Fibroblast of upper back skin (primary cell): ENCODE measurements at regions not wholly inside any gene's neighbourhood (a gene's known extent, or its start where the extent isn't known, plus 50 kb on each side); places are given as distances from the start of the nearest gene placed in this dataset.

Experiments used
- DNase-seq: peaks from one replicate; pipeline ENCODE4 v3.0.0-alpha.2; 2013

GRCh38 chr4:53767482-53767881 lies 176.2 kb upstream of the LNX1 start:
- peak; percentile 85 for DNase-seq

GRCh38 chr4:53764761-53765490 lies 173.6 kb upstream of the LNX1 start:
- no peak for DNase-seq

GRCh38 chr4:53763813-53764597 lies 172.7 kb upstream of the LNX1 start:
- DNase-seq: peak; percentile 91

GRCh38 chr4:53755656-53756055 lies 164.4 kb upstream of the LNX1 start:
- DNase-seq: no peak

- no peak for DNase-seq
Measured at GRCh38 chr4:53752124-53752523, 160.8 kb upstream of the LNX1 start.

- DNase-seq: no peak
Measured at GRCh38 chr4:53748328-53748772, 157.1 kb upstream of the LNX1 start.

- peak; percentile 45 for DNase-seq
Measured at GRCh38 chr4:53747401-53747800, 156.1 kb upstream of the LNX1 start.

- DNase-seq: no peak
Measured at GRCh38 chr4:53744446-53745160, 153.3 kb upstream of the LNX1 start.

GRCh38 chr4:53734584-53735353 lies 143.5 kb upstream of the LNX1 start:
- DNase-seq: peak; percentile 75

GRCh38 chr4:53734182-53734581 lies 142.9 kb upstream of the LNX1 start:
- no peak for DNase-seq

GRCh38 chr4:53732661-53733060 lies 141.4 kb upstream of the LNX1 start:
- no peak for DNase-seq

GRCh38 chr4:53730031-53730805 lies 138.9 kb upstream of the LNX1 start:
- peak; percentile 25 for DNase-seq

- DNase-seq: no peak
Measured at GRCh38 chr4:53722110-53722509, 130.8 kb upstream of the LNX1 start.

GRCh38 chr4:53721263-53721662 lies 130.0 kb upstream of the LNX1 start:
- DNase-seq: no peak

- DNase-seq: no peak
Measured at GRCh38 chr4:53720776-53721175, 129.5 kb upstream of the LNX1 start.

GRCh38 chr4:53717064-53717549 lies 125.8 kb upstream of the LNX1 start:
- peak; percentile 73 for DNase-seq

GRCh38 chr4:53716471-53717063 lies 125.3 kb upstream of the LNX1 start:
- no peak for DNase-seq

- peak; percentile 65 for DNase-seq
Measured at GRCh38 chr4:53716011-53716410, 124.7 kb upstream of the LNX1 start.

GRCh38 chr4:53714236-53715140 lies 123.2 kb upstream of the LNX1 start:
- peak; percentile 97 for DNase-seq

- peak; percentile 20 for DNase-seq
Measured at GRCh38 chr4:53713767-53714166, 122.5 kb upstream of the LNX1 start.
